ENCODE measurements at regions not wholly inside any gene's neighbourhood (a gene's known extent, or its start where the extent isn't known, plus 50 kb on each side); places are given as distances from the start of the nearest gene placed in this dataset.

DNA sequence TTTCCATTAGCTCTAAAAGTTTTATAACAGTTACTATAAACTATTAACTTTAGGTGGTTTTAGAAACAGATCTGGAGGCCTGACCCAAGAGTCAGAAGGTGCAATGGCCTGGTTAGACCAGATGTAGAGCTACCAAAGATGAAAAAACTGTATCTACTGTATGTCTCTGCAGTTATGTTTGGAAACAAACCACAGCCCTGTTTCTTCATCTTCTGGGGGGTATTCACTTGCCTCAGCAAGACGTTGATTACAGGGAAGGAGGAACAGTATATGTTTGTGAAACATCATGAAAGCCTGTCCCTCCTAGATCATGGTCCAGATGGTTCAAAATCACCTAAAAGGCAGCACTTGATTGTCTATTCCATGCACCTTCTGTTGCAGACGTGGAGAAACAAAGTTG, 220.2 kb downstream of the SUCLG1 start:
- TF ChIP-seq EZH2 (IDR thresholded peaks at IDR 0.05; ENCODE audit: insufficient read depth, poor library complexity, severe bottlenecking) (no peak), EZH2phosphoT487 (IDR thresholded peaks at IDR 0.05; ENCODE audit: insufficient read depth, low read depth) (no peak)

Measured in GM23248 (cell line).